ENCODE measurements at regions not wholly inside any gene's neighbourhood (a gene's known extent, or its start where the extent isn't known, plus 50 kb on each side); places are given as distances from the start of the nearest gene placed in this dataset.

GRCh38 chr11:16494918-16495691 lies 138.8 kb upstream of the SOX6 start:
- Histone ChIP-seq H3K9me3 (ENCODE audit: insufficient read depth, low read length) (no peaks in the 10 kb centered on the region), H3K36me3 (replicated peaks; ENCODE audit: low read depth, low read length) (no peaks in the 10 kb centered on the region), H3K4me3 (ENCODE audit: low read length) (no peak overlapping the region), H3K4me1 (ENCODE audit: low read length) (peaks cover 6% of the 10 kb centered on the region), H2AFZ (ENCODE audit: low read depth, low read length) (no peak overlapping the region), H3K27ac (ENCODE audit: low read length) (no peak overlapping the region), H3K27me3 (ENCODE audit: low read depth, low read length) (no peaks in the 10 kb centered on the region), H4K20me1 (ENCODE audit: insufficient read depth, low read length) (no peaks in the 10 kb centered on the region), H3K9ac (ENCODE audit: low read length) (no peak overlapping the region), H3K4me2 (ENCODE audit: low read length) (no peak overlapping the region), H3K79me2 (ENCODE audit: low read length) (no peaks in the 10 kb centered on the region)
- no peak for TF ChIP-seq EZH2phosphoT487 (IDR thresholded peaks at IDR 0.05; ENCODE audit: low read depth)
- TF ChIP-seq, protein P1, sequence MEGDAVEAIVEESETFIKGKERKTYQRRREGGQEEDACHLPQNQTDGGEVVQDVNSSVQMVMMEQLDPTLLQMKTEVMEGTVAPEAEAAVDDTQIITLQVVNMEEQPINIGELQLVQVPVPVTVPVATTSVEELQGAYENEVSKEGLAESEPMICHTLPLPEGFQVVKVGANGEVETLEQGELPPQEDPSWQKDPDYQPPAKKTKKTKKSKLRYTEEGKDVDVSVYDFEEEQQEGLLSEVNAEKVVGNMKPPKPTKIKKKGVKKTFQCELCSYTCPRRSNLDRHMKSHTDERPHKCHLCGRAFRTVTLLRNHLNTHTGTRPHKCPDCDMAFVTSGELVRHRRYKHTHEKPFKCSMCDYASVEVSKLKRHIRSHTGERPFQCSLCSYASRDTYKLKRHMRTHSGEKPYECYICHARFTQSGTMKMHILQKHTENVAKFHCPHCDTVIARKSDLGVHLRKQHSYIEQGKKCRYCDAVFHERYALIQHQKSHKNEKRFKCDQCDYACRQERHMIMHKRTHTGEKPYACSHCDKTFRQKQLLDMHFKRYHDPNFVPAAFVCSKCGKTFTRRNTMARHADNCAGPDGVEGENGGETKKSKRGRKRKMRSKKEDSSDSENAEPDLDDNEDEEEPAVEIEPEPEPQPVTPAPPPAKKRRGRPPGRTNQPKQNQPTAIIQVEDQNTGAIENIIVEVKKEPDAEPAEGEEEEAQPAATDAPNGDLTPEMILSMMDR (IDR thresholded peaks at IDR 0.05; ENCODE audit: low read depth, low read length) = no peak

- no peaks in the 10 kb centered on the region for H4K20me1 ChIP-seq (ENCODE audit: insufficient read depth, low read length)
- no peak overlapping the region for H2AFZ ChIP-seq (ENCODE audit: low read depth, low read length)
- H3K36me3 ChIP-seq (replicated peaks; ENCODE audit: low read depth, low read length) = no peaks in the 10 kb centered on the region
- no peaks in the 10 kb centered on the region for H3K9me3 ChIP-seq (ENCODE audit: insufficient read depth, low read length)
- no peaks in the 10 kb centered on the region for H3K79me2 ChIP-seq (ENCODE audit: low read length)
- TF ChIP-seq EZH2phosphoT487 (IDR thresholded peaks at IDR 0.05; ENCODE audit: low read depth) = no peak
- TF ChIP-seq, protein P1 (IDR thresholded peaks at IDR 0.05; ENCODE audit: low read depth, low read length) = no peak
- H3K4me3 ChIP-seq (ENCODE audit: low read length) = no peak overlapping the region
- H3K4me2 ChIP-seq (ENCODE audit: low read length) = no peak overlapping the region
- no peak overlapping the region for H3K27ac ChIP-seq (ENCODE audit: low read length)
- H3K9ac ChIP-seq (ENCODE audit: low read length) = no peak overlapping the region
- H3K4me1 ChIP-seq (ENCODE audit: low read length) = peaks cover 3% of the 10 kb centered on the region
- no peaks in the 10 kb centered on the region for H3K27me3 ChIP-seq (ENCODE audit: low read depth, low read length)
These were observed 128.1 kb upstream of the SOX6 start for GRCh38 chr11:16484434-16484833.

DNA sequence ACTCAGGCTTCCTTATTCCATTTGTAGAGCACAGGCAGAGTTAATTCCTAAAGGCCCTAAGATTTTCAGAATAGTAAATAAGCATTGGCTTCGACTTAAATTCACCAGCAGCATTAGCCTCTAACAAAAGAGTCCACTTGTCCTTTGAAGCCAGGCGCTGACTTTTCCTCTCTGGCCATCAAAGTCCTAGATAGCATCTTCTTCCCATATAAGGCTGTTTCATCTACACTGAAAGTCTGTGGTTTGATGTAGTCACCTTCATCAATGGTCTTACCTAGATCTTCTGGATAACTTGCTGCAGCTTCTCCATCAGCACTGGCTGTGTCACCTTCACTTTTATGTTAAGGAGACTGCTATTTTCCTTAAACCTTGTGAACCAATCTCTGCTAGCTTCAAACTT lies 118.3 kb upstream of the SOX6 start:
- no peak overlapping the region for H3K4me3 ChIP-seq (ENCODE audit: low read length)
- no peaks in the 10 kb centered on the region for H4K20me1 ChIP-seq (ENCODE audit: insufficient read depth, low read length)
- H3K27me3 ChIP-seq (ENCODE audit: low read depth, low read length) = no peaks in the 10 kb centered on the region
- H3K36me3 ChIP-seq (replicated peaks; ENCODE audit: low read depth, low read length) = no peaks in the 10 kb centered on the region
- TF ChIP-seq, protein P1 (IDR thresholded peaks at IDR 0.05; ENCODE audit: low read depth, low read length) = no peak
- no peak for TF ChIP-seq EZH2phosphoT487 (IDR thresholded peaks at IDR 0.05; ENCODE audit: low read depth)
- H3K4me1 ChIP-seq (ENCODE audit: low read length) = no peaks in the 10 kb centered on the region
- H3K79me2 ChIP-seq (ENCODE audit: low read length) = no peaks in the 10 kb centered on the region
- no peaks in the 10 kb centered on the region for H3K9me3 ChIP-seq (ENCODE audit: insufficient read depth, low read length)
- no peak overlapping the region for H2AFZ ChIP-seq (ENCODE audit: low read depth, low read length)
- no peak overlapping the region for H3K27ac ChIP-seq (ENCODE audit: low read length)
- H3K4me2 ChIP-seq (ENCODE audit: low read length) = no peak overlapping the region
- H3K9ac ChIP-seq (ENCODE audit: low read length) = no peak overlapping the region

DNA sequence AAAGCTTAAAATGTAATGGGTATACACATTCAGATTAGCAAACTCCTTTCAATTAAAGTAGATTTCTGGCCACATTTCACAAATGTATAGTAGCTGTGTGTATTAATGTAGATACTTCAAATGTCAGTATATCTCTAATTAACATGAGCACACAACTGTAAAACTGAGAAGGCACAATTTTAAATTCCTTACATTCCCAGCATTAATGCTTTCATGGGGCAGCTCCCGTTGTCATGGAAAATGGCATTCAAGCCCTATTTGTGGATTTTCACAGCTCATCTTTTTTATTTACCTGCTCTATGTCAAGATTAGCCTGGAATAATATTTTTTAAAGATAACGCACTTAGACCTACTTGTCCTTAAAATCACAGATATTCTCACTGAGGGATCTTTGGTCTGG lies 113.6 kb upstream of the SOX6 start:
- no peak overlapping the region for H3K4me3 ChIP-seq (ENCODE audit: low read length)
- no peak overlapping the region for H3K9ac ChIP-seq (ENCODE audit: low read length)
- no peak overlapping the region for H3K4me2 ChIP-seq (ENCODE audit: low read length)
- H3K27me3 ChIP-seq (ENCODE audit: low read depth, low read length) = no peaks in the 10 kb centered on the region
- H3K36me3 ChIP-seq (replicated peaks; ENCODE audit: low read depth, low read length) = no peaks in the 10 kb centered on the region
- no peak overlapping the region for H2AFZ ChIP-seq (ENCODE audit: low read depth, low read length)
- H3K9me3 ChIP-seq (ENCODE audit: insufficient read depth, low read length) = no peaks in the 10 kb centered on the region
- H3K4me1 ChIP-seq (ENCODE audit: low read length) = no peaks in the 10 kb centered on the region
- TF ChIP-seq EZH2phosphoT487 (IDR thresholded peaks at IDR 0.05; ENCODE audit: low read depth) = no peak
- TF ChIP-seq, protein P1 (IDR thresholded peaks at IDR 0.05; ENCODE audit: low read depth, low read length) = no peak
- H3K79me2 ChIP-seq (ENCODE audit: low read length) = no peaks in the 10 kb centered on the region
- no peak overlapping the region for H3K27ac ChIP-seq (ENCODE audit: low read length)
- no peaks in the 10 kb centered on the region for H4K20me1 ChIP-seq (ENCODE audit: insufficient read depth, low read length)
